ENCODE measurements at regions not wholly inside any gene's neighbourhood (a gene's known extent, or its start where the extent isn't known, plus 50 kb on each side); places are given as distances from the start of the nearest gene placed in this dataset.

- Histone ChIP-seq H3K27ac (ENCODE audit: insufficient read depth, low read length, poor library complexity, severe bottlenecking) (no peak overlapping the region), H3K4me3 (ENCODE audit: insufficient read depth, low read depth, low read length, poor library complexity, severe bottlenecking) (no peak overlapping the region), H3K9me3 (ENCODE audit: control insufficient read depth, low read length) (no peaks in the 10 kb centered on the region), H3K36me3 (ENCODE audit: control insufficient read depth, insufficient read depth, low read length) (no peaks in the 10 kb centered on the region), H3K27me3 (replicated peaks; ENCODE audit: control insufficient read depth, insufficient read depth, low read length, poor library complexity, severe bottlenecking) (no peaks in the 10 kb centered on the region), H3K4me1 (ENCODE audit: control insufficient read depth, insufficient read depth, low read length, poor library complexity, severe bottlenecking) (no peaks in the 10 kb centered on the region)
- no peak for DNase-seq
Observed at GRCh38 chr20:61128701-61129269, 123.3 kb upstream of the CDH4 start.

GRCh38 chr20:61129311-61129710, 122.8 kb upstream of the CDH4 start:
- H3K9me3 ChIP-seq (ENCODE audit: control insufficient read depth, low read length) = no peaks in the 10 kb centered on the region
- no peaks in the 10 kb centered on the region for H3K4me1 ChIP-seq (ENCODE audit: control insufficient read depth, insufficient read depth, low read length, poor library complexity, severe bottlenecking)
- DNase-seq = no peak
- H3K27me3 ChIP-seq (replicated peaks; ENCODE audit: control insufficient read depth, insufficient read depth, low read length, poor library complexity, severe bottlenecking) = no peaks in the 10 kb centered on the region
- H3K4me3 ChIP-seq (ENCODE audit: insufficient read depth, low read depth, low read length, poor library complexity, severe bottlenecking) = no peak overlapping the region
- no peak overlapping the region for H3K27ac ChIP-seq (ENCODE audit: insufficient read depth, low read length, poor library complexity, severe bottlenecking)
- H3K36me3 ChIP-seq (ENCODE audit: control insufficient read depth, insufficient read depth, low read length) = no peaks in the 10 kb centered on the region

GRCh38 chr20:61130156-61130555, 121.9 kb upstream of the CDH4 start:
- no peaks in the 10 kb centered on the region for H3K9me3 ChIP-seq (ENCODE audit: control insufficient read depth, low read length)

GRCh38 chr20:61131944-61132343, 120.1 kb upstream of the CDH4 start:
- Histone ChIP-seq H3K4me3 (ENCODE audit: insufficient read depth, low read depth, low read length, poor library complexity, severe bottlenecking) (no peak overlapping the region), H3K4me1 (ENCODE audit: control insufficient read depth, insufficient read depth, low read length, poor library complexity, severe bottlenecking) (no peaks in the 10 kb centered on the region), H3K27ac (ENCODE audit: insufficient read depth, low read length, poor library complexity, severe bottlenecking) (no peak overlapping the region), H3K9me3 (ENCODE audit: control insufficient read depth, low read length) (no peaks in the 10 kb centered on the region), H3K27me3 (replicated peaks; ENCODE audit: control insufficient read depth, insufficient read depth, low read length, poor library complexity, severe bottlenecking) (no peaks in the 10 kb centered on the region), H3K36me3 (ENCODE audit: control insufficient read depth, insufficient read depth, low read length) (no peaks in the 10 kb centered on the region)
- no peak for DNase-seq

More at GRCh38 chr20:61130156-61130555, 121.9 kb upstream of the CDH4 start:
- no peaks in the 10 kb centered on the region for H3K36me3 ChIP-seq (ENCODE audit: control insufficient read depth, insufficient read depth, low read length)
- H3K4me3 ChIP-seq (ENCODE audit: insufficient read depth, low read depth, low read length, poor library complexity, severe bottlenecking) = no peak overlapping the region
- H3K4me1 ChIP-seq (ENCODE audit: control insufficient read depth, insufficient read depth, low read length, poor library complexity, severe bottlenecking) = no peaks in the 10 kb centered on the region
- no peak for DNase-seq
- H3K27me3 ChIP-seq (replicated peaks; ENCODE audit: control insufficient read depth, insufficient read depth, low read length, poor library complexity, severe bottlenecking) = no peaks in the 10 kb centered on the region
- H3K27ac ChIP-seq (ENCODE audit: insufficient read depth, low read length, poor library complexity, severe bottlenecking) = no peak overlapping the region

- no peak overlapping the region for H3K4me3 ChIP-seq (ENCODE audit: insufficient read depth, low read depth, low read length, poor library complexity, severe bottlenecking)
- no peaks in the 10 kb centered on the region for H3K4me1 ChIP-seq (ENCODE audit: control insufficient read depth, insufficient read depth, low read length, poor library complexity, severe bottlenecking)
- no peaks in the 10 kb centered on the region for H3K9me3 ChIP-seq (ENCODE audit: control insufficient read depth, low read length)
- no peaks in the 10 kb centered on the region for H3K27me3 ChIP-seq (replicated peaks; ENCODE audit: control insufficient read depth, insufficient read depth, low read length, poor library complexity, severe bottlenecking)
- no peak for DNase-seq
- H3K27ac ChIP-seq (ENCODE audit: insufficient read depth, low read length, poor library complexity, severe bottlenecking) = no peak overlapping the region
- H3K36me3 ChIP-seq (ENCODE audit: control insufficient read depth, insufficient read depth, low read length) = no peaks in the 10 kb centered on the region
Observed at GRCh38 chr20:61133611-61134010, 118.5 kb upstream of the CDH4 start.

GRCh38 chr20:61134296-61135030, 117.6 kb upstream of the CDH4 start:
- Histone ChIP-seq H3K27ac (ENCODE audit: insufficient read depth, low read length, poor library complexity, severe bottlenecking) (no peak overlapping the region), H3K36me3 (ENCODE audit: control insufficient read depth, insufficient read depth, low read length) (no peaks in the 10 kb centered on the region), H3K4me1 (ENCODE audit: control insufficient read depth, insufficient read depth, low read length, poor library complexity, severe bottlenecking) (no peaks in the 10 kb centered on the region), H3K4me3 (ENCODE audit: insufficient read depth, low read depth, low read length, poor library complexity, severe bottlenecking) (no peak overlapping the region), H3K9me3 (ENCODE audit: control insufficient read depth, low read length) (no peaks in the 10 kb centered on the region), H3K27me3 (replicated peaks; ENCODE audit: control insufficient read depth, insufficient read depth, low read length, poor library complexity, severe bottlenecking) (no peaks in the 10 kb centered on the region)
- DNase-seq = no peak

- Histone ChIP-seq H3K9me3 (ENCODE audit: control insufficient read depth, low read length) (no peaks in the 10 kb centered on the region), H3K27ac (ENCODE audit: insufficient read depth, low read length, poor library complexity, severe bottlenecking) (no peak overlapping the region), H3K4me1 (ENCODE audit: control insufficient read depth, insufficient read depth, low read length, poor library complexity, severe bottlenecking) (no peaks in the 10 kb centered on the region), H3K27me3 (replicated peaks; ENCODE audit: control insufficient read depth, insufficient read depth, low read length, poor library complexity, severe bottlenecking) (no peaks in the 10 kb centered on the region), H3K4me3 (ENCODE audit: insufficient read depth, low read depth, low read length, poor library complexity, severe bottlenecking) (no peak overlapping the region), H3K36me3 (ENCODE audit: control insufficient read depth, insufficient read depth, low read length) (no peaks in the 10 kb centered on the region)
- DNase-seq = no peak
Observed at GRCh38 chr20:61135266-61135665, 116.8 kb upstream of the CDH4 start.

GRCh38 chr20:61135968-61136367, 116.1 kb upstream of the CDH4 start:
- Histone ChIP-seq H3K4me3 (ENCODE audit: insufficient read depth, low read depth, low read length, poor library complexity, severe bottlenecking) (no peak overlapping the region), H3K4me1 (ENCODE audit: control insufficient read depth, insufficient read depth, low read length, poor library complexity, severe bottlenecking) (no peaks in the 10 kb centered on the region), H3K9me3 (ENCODE audit: control insufficient read depth, low read length) (no peaks in the 10 kb centered on the region), H3K27ac (ENCODE audit: insufficient read depth, low read length, poor library complexity, severe bottlenecking) (no peak overlapping the region), H3K27me3 (replicated peaks; ENCODE audit: control insufficient read depth, insufficient read depth, low read length, poor library complexity, severe bottlenecking) (no peaks in the 10 kb centered on the region), H3K36me3 (ENCODE audit: control insufficient read depth, insufficient read depth, low read length) (no peaks in the 10 kb centered on the region)
- DNase-seq = no peak

- no peaks in the 10 kb centered on the region for H3K36me3 ChIP-seq (ENCODE audit: control insufficient read depth, insufficient read depth, low read length)
- no peaks in the 10 kb centered on the region for H3K9me3 ChIP-seq (ENCODE audit: control insufficient read depth, low read length)
- H3K4me3 ChIP-seq (ENCODE audit: insufficient read depth, low read depth, low read length, poor library complexity, severe bottlenecking) = no peak overlapping the region
Observed at GRCh38 chr20:61138566-61138965, 113.5 kb upstream of the CDH4 start.

GRCh38 chr20:61139031-61139430, 113.0 kb upstream of the CDH4 start:
- Histone ChIP-seq H3K4me1 (ENCODE audit: control insufficient read depth, insufficient read depth, low read length, poor library complexity, severe bottlenecking) (no peaks in the 10 kb centered on the region), H3K27ac (ENCODE audit: insufficient read depth, low read length, poor library complexity, severe bottlenecking) (no peak overlapping the region), H3K9me3 (ENCODE audit: control insufficient read depth, low read length) (no peaks in the 10 kb centered on the region), H3K4me3 (ENCODE audit: insufficient read depth, low read depth, low read length, poor library complexity, severe bottlenecking) (no peak overlapping the region), H3K27me3 (replicated peaks; ENCODE audit: control insufficient read depth, insufficient read depth, low read length, poor library complexity, severe bottlenecking) (no peaks in the 10 kb centered on the region), H3K36me3 (ENCODE audit: control insufficient read depth, insufficient read depth, low read length) (no peaks in the 10 kb centered on the region)
- DNase-seq = no peak

More at GRCh38 chr20:61138566-61138965, 113.5 kb upstream of the CDH4 start:
- no peak overlapping the region for H3K27ac ChIP-seq (ENCODE audit: insufficient read depth, low read length, poor library complexity, severe bottlenecking)
- no peak for DNase-seq
- no peaks in the 10 kb centered on the region for H3K27me3 ChIP-seq (replicated peaks; ENCODE audit: control insufficient read depth, insufficient read depth, low read length, poor library complexity, severe bottlenecking)
- H3K4me1 ChIP-seq (ENCODE audit: control insufficient read depth, insufficient read depth, low read length, poor library complexity, severe bottlenecking) = no peaks in the 10 kb centered on the region

Measured in effector memory CD4-positive, alpha-beta T cell (primary cell).